NT2/D1 (cell line): ENCODE measurements at regions not wholly inside any gene's neighbourhood (a gene's known extent, or its start where the extent isn't known, plus 50 kb on each side); places are given as distances from the start of the nearest gene placed in this dataset.

Source experiments
- SUZ12 ChIP-seq: IDR thresholded peaks from 2 replicates; pipeline ENCODE4 v1.6.1; 2011; ENCODE audit not compliant: insufficient read length, insufficient read depth; ENCODE audit errors: extremely low read depth
- YY1 ChIP-seq: IDR thresholded peaks from 2 replicates; pipeline ENCODE4 v1.6.1; 2011; ENCODE audit not compliant: insufficient read length, insufficient read depth
- ZNF274 ChIP-seq: IDR thresholded peaks from 2 replicates; pipeline ENCODE4 v1.6.1; 2011; ENCODE audit warnings: mild to moderate bottlenecking, low read depth, low read length

GRCh38 chr5:17381932-17382331, 116.1 kb upstream of the TAF11L2 start:
- no peak for TF ChIP-seq ZNF274
- no peak for TF ChIP-seq YY1
- no peak for TF ChIP-seq SUZ12
